GM21825 (cell line): ENCODE measurements at regions not wholly inside any gene's neighbourhood (a gene's known extent, or its start where the extent isn't known, plus 50 kb on each side); places are given as distances from the start of the nearest gene placed in this dataset.
"Not testable (repeated sequence)": the region's sequence is repeated elsewhere in the genome, so short reads cannot be mapped to it uniquely, and the experiment has no call there.

Source experiments
- ATAC-seq: cut with Tn5 transposase; IDR thresholded peaks from one replicate; pipeline ENCODE4 v1.9.1; 2021; ENCODE audit warnings: mild to moderate bottlenecking, moderate library complexity; ENCODE audit not compliant: unreplicated experiment

- no peak for ATAC-seq
These were observed 323.6 kb upstream of the DIPK2B start for GRCh38 chrX:45524296-45524695.

DNA sequence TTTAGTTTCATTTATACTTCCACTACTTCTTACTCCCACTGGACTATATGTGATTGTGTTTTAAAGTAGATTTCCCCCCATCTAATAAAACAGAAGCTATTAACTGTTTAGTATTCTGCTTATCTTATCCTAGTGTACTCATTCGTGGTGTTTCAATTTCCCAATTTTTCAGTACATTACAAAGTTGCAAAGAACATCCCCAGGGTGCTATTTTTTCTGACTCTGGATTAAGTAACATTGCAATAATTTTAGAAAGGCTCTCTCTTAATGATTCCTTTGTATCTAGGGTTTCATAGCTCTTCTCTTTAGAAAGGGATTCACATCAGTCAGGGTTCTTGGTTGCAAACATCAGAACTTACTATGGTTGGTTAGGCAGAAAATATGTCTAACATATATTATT lies 317.9 kb upstream of the DIPK2B start:
- ATAC-seq, result no peak

GRCh38 chrX:45517090-45517973 lies 316.7 kb upstream of the DIPK2B start:
- no peak for ATAC-seq

DNA sequence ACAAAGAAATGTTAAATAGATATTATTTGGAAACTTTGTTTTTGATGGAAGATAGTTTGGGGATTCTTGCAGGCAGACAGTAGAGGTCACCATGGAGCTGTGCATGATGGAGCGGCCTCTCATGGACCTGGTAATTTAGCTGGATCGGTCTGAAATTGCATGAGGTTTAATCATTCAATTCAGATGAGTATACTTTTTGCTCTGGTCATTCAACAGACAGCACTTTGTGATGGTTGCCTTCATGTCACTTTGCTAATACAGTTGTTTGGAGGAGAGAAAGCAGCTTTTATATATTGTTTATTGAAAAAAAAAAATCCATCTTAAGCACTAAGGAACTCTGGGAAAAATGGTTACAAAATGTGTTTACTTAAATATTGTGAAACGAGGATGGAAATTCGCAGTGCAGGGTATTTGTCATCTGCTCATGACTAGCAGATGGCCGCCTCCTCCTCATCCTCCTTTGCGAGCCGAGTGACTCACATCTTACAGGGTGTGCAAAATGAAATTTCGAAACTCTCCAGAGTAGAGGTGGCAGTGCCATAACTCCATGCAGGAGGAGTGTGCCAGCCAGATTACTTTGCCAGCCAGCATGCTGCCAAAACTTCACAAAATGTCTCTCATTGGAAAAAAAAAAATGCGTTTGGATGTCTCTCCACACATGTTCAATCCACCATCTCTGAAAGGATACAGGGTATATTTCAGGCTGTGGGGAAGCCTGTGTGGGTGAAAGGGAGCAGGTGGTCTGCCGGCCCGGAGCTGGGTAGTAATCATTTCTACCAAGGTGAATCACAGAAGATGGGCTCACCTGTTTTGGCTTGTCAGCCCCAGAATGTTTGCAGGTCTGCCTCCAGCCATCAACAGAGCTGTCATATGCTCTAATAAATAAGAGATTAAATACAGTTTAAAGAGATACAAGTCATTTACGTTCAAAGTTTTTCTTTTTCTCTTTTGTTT lies 314.9 kb upstream of the DIPK2B start:
- no peak for ATAC-seq

GRCh38 chrX:45513042-45513441 lies 312.4 kb upstream of the DIPK2B start:
- ATAC-seq, result no peak

- no peak for ATAC-seq
These were observed 307.8 kb upstream of the DIPK2B start for GRCh38 chrX:45508454-45508853.

GRCh38 chrX:45506149-45506730 lies 305.6 kb upstream of the DIPK2B start:
- ATAC-seq, result no peak

GRCh38 chrX:45505214-45505613 lies 304.5 kb upstream of the DIPK2B start:
- no peak for ATAC-seq

DNA sequence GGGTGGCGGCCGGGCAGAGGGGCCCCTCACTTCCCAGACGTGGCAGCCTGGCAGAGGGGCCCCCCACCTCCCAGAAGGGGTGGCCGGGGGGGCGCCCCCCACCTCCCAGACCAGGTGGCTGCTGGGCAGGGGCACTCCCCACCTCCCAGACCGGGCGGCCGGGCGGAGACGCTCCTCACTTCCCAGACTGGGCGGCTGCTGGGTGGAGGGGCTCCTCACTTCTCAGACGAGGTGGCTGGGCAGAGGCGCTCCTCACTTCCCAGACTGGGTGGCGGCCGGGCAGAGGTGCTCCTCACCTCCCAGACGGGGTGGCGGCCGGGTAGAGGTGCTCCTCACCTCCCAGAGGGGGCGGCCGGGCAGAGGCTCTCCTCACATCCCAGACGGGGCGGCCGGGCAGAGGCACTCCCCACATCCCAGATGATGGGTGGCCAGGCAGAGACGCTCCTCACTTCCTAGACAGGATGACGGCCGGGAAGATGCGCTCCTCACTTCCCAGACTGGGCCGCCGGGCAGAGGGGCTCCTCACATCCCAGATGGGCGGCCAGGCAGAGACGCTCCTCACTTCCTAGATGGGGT lies 303.2 kb upstream of the DIPK2B start:
- not testable (repeated sequence) for ATAC-seq

GRCh38 chrX:45502396-45502795 lies 301.7 kb upstream of the DIPK2B start:
- no peak for ATAC-seq

DNA sequence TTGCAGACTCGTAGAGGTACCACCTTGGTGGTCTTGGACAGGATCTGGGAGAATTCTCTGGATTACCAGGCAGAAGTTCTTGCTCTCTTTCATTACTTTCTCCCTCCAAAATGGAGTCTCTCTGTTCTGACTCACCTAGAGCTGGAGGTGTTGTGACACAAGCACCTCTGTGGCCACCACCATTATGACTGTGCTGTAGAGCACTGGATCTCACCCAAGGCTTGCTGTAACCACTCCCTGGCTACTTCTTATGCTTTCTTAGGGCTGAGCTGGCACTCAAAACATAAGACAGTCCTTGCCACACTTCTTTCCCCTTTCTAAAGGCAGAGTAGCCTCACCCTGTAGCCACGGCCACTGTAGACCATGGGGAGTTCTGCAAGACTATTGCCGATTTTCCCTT lies 296.6 kb upstream of the DIPK2B start:
- ATAC-seq, result no peak

DNA sequence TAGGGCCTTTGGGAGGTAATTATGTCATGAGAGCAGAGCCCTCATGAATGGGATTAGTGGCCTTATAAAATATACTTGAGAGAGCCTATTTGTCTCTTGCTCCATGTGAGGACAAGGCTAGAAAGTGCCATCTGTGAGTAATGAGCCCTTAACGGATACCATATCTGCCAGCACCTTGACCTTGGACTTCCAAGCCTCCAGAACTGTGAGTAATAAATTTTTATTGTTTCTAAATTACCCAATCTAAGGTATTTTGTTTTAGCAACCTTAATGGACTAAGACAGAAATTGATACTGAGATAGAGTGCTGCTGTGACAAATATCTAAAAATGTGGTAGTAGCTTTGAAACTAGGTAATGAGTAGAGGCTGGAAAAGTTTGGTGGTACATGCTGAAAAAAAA lies 285.0 kb upstream of the DIPK2B start:
- ATAC-seq, result no peak

GRCh38 chrX:45479835-45480422 lies 279.3 kb upstream of the DIPK2B start:
- ATAC-seq, result no peak

DNA sequence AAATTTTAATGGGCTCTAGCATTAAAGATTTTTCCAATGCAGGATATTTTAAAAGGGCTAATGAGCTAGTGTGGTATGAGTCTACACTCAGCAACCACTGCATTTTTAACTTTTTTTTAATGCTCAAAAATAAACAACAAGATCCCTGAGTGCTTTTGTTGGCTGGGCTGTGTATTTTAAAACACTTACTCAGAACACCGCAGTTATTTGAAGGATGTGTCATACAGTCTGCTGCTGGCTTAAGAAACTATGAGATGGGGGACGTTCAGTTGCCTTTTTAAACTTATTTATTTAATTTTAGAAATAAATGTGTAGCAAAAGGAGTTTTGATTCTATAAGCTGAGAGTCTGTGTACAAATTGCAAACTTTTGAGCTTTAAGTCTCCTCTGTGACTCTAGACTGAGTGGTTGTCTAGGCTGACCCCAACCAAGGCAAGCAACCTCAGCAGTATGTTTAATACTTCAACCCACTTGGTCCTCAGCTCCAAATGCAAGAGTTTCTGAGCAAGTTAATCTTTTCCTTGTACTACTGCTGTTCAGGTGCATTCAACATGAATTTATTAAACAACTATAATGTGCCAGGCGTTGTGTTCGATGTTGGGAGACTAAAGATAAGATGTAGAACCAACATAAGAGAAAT lies 278.6 kb upstream of the DIPK2B start:
- ATAC-seq, result no peak

DNA sequence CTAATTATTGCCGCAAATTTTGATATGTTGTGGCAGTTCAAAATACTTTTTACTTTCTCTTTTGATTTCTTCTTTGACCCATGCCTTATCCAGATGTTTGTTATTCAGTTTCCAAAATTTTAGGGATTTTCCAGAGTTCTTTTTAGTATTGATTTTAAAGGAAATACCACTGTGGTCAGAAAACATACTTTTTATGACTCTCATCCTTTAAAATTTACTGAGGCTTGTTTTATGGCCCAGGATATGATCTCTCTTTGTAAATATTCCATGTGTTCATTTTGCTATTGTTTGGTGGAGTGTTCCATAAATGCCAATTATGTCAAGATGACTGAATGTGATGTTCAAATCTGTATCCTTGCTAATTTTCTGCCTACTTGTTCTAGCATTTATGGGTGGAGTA lies 272.3 kb upstream of the DIPK2B start:
- no peak for ATAC-seq

DNA sequence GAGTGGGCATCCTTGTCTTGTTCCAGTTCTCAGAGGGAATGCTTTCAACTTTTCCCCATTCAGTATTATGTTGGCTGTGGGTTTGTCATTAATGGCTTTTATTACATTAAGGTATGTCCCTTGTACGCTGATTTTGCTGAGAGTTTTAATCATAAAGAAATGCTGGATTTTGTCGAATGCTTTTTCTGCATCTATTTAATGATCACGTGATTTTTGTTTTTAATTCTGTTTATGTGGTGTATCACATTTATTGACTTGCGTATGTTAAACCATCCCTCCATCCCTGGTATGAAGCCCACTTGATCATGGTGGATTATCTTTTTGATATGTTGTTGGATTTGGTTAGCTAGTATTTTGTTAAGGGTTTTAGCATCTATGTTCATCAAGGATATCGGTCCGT lies 266.9 kb upstream of the DIPK2B start:
- not testable (repeated sequence) for ATAC-seq

- ATAC-seq, result not testable (repeated sequence)
These were observed 255.1 kb upstream of the DIPK2B start for GRCh38 chrX:45455732-45456131.

GRCh38 chrX:45454290-45454689 lies 253.6 kb upstream of the DIPK2B start:
- no peak for ATAC-seq

GRCh38 chrX:45449982-45450381 lies 249.3 kb upstream of the DIPK2B start:
- ATAC-seq, result no peak

DNA sequence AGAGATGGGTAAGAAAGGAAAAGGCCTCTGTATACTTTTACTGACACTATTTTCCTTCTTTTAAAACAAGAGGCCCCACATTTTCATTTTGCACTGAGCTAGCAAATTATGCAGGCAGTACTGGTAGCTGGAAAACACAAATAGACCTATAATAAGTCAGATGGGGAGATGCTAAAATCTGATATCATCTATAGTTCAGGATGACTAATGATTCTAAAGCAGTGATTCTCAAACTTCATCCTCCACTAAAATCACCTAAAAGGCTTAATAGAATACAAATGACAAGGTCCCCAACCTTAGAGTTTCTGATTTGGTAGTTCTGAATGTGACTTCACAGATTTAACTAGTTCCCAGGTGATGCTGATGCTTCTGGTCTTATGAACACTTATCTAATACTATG lies 247.3 kb upstream of the DIPK2B start:
- no peak for ATAC-seq
